A673 (cell line): ENCODE measurements at regions not wholly inside any gene's neighbourhood (a gene's known extent, or its start where the extent isn't known, plus 50 kb on each side); places are given as distances from the start of the nearest gene placed in this dataset.

Experiments used
- BruUV-seq: library from RNA; stranded (reverse); fragments of 400-500 nt; replicated peaks from 2 replicates; lab custom pipeline; 2021; lab: Mats Ljungman, UMichigan
- CTCF ChIA-PET: fragments of 300-600 bp; sonication (Branson Sonifier 250); formaldehyde crosslinking; loops from one replicate; lab custom pipeline; 2022; ENCODE audit warnings: antibody characterized with exemption; lab: Charles Lee
- POLR2A ChIA-PET: fragments of 300-600 bp; sonication (Branson Sonifier 250); formaldehyde crosslinking; loops from one replicate; lab custom pipeline; 2022; ENCODE audit warnings: antibody characterized with exemption; ENCODE audit not compliant: low non-redundant PET; lab: Charles Lee
- DNase-seq: peaks from one replicate; pipeline ENCODE4 v3.0.0-alpha.2; 2015; ENCODE audit warnings: low spot score
- H3K27ac ChIP-seq: fragments of 200-600 bp; sonication (generic); 2 replicates; pipeline ENCODE4 v1.5.1; 2016; ENCODE audit warnings: mixed run types, low read depth, mild to moderate bottlenecking, mixed read lengths, antibody characterized with exemption, low read length; ENCODE audit not compliant: poor library complexity, severe bottlenecking
- H3K27me3 ChIP-seq: fragments of 200-600 bp; sonication (generic); replicated peaks from 2 replicates; pipeline ENCODE4 v1.6.1; 2017; ENCODE audit warnings: mixed run types, low read depth, mild to moderate bottlenecking, mixed read lengths, antibody characterized with exemption, low read length; ENCODE audit not compliant: insufficient read depth, poor library complexity
- H3K36me3 ChIP-seq: fragments of 200-600 bp; sonication (generic); 2 replicates; pipeline ENCODE4 v1.6.1; 2016; ENCODE audit warnings: mixed run types, mild to moderate bottlenecking, mixed read lengths, antibody characterized with exemption, low read length; ENCODE audit not compliant: insufficient read depth, poor library complexity, severe bottlenecking
- H3K4me1 ChIP-seq: fragments of 200-600 bp; sonication (generic); 2 replicates; pipeline ENCODE4 v1.6.1; 2017; ENCODE audit warnings: mixed run types, mild to moderate bottlenecking, mixed read lengths, antibody characterized with exemption, low read length; ENCODE audit not compliant: insufficient read depth, poor library complexity, severe bottlenecking
- H3K4me3 ChIP-seq: fragments of 200-600 bp; sonication (generic); 2 replicates; pipeline ENCODE4 v1.5.1; 2016; ENCODE audit warnings: low read depth, mixed run types, mild to moderate bottlenecking, mixed read lengths, low read length; ENCODE audit not compliant: poor library complexity, severe bottlenecking
- H3K9me3 ChIP-seq: fragments of 200-600 bp; sonication (generic); 2 replicates; pipeline ENCODE4 v1.6.1; 2016; ENCODE audit warnings: mixed run types, low read depth, mild to moderate bottlenecking, mixed read lengths, antibody characterized with exemption, low read length; ENCODE audit not compliant: poor library complexity, severe bottlenecking
- EZH2 ChIP-seq: fragments of 200-600 bp; sonication (generic); IDR thresholded peaks from 2 replicates; pipeline ENCODE4 v1.6.1; 2017; ENCODE audit warnings: borderline replicate concordance, low read depth, mild to moderate bottlenecking, mixed read lengths, antibody characterized with exemption, low read length; ENCODE audit not compliant: poor library complexity, severe bottlenecking
- intact Hi-C: fragments of 100-400 bp; cut with micrococcal nuclease; formaldehyde crosslinking; loops from one replicate; pipeline ENCODE4 v1.10.0; 2022; ENCODE audit not compliant: unreplicated experiment
- TF ChIP-seq, protein P1 (sequence below): fragments of 300-800, 200-600 bp; sonication (generic); conservative IDR thresholded peaks from 2 replicates; pipeline ENCODE4 v1.5.1; 2017; ENCODE audit warnings: low read depth, mild to moderate bottlenecking, antibody characterized with exemption, low read length, moderate library complexity, mixed read lengths

DNA sequence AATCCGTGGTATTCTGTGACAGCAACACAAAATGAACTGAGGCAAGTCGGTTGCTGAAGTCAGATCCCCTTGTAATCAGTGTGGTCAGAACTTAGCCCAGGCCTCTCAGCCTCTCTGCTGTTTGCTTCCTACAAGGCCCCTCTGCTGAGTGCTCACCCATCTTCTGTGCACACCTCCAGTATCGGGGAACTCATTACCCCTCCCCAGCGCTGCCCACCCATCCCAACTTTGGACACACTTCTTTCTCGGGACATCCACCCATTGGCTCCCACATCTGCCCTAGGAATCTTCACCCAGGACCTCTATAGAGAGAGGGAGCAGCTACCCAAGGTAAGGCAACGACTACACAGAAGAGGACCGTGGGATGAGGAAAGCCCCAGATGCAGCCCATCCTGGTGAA is 217.5 kb downstream of the MATN1 start:
- CTCF ChIA-PET = no interaction called here
- Histone ChIP-seq H3K27me3 (no peaks in the 10 kb centered on the region), H3K4me1 (peaks cover 7% of the 10 kb centered on the region), H3K27ac (no peak overlapping the region), H3K36me3 (no peaks in the 10 kb centered on the region), H3K9me3 (no peaks in the 10 kb centered on the region), H3K4me3 (no peak overlapping the region)
- no peak for DNase-seq
- no peak for TF ChIP-seq EZH2
- TF ChIP-seq, protein P1, sequence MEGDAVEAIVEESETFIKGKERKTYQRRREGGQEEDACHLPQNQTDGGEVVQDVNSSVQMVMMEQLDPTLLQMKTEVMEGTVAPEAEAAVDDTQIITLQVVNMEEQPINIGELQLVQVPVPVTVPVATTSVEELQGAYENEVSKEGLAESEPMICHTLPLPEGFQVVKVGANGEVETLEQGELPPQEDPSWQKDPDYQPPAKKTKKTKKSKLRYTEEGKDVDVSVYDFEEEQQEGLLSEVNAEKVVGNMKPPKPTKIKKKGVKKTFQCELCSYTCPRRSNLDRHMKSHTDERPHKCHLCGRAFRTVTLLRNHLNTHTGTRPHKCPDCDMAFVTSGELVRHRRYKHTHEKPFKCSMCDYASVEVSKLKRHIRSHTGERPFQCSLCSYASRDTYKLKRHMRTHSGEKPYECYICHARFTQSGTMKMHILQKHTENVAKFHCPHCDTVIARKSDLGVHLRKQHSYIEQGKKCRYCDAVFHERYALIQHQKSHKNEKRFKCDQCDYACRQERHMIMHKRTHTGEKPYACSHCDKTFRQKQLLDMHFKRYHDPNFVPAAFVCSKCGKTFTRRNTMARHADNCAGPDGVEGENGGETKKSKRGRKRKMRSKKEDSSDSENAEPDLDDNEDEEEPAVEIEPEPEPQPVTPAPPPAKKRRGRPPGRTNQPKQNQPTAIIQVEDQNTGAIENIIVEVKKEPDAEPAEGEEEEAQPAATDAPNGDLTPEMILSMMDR = no peak
- no TSS peak for BruUV-seq
- intact Hi-C loops = no loop called here
- POLR2A ChIA-PET = no interaction called here

DNA sequence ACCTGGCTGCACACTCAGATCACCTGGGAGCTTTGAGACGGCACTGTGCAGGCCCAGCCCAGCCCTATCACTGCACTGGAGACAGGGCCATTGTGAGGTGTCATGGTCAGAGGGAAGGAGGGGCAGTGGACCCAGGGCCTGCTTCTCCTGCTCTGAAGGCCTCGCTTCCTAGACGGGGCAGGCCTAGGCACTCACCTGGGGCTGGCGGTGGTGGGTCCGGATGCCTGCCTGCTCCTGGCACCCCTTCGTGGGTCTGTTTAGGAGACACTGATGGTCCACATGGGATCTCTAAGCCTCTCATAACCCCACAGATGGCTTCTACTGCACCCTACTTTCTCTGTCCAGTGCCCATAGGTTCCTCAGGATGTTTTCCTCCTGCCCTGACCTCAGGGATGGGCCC is 230.9 kb downstream of the MATN1 start:
- intact Hi-C loops = no loop called here
- no TSS peak for BruUV-seq

DNA sequence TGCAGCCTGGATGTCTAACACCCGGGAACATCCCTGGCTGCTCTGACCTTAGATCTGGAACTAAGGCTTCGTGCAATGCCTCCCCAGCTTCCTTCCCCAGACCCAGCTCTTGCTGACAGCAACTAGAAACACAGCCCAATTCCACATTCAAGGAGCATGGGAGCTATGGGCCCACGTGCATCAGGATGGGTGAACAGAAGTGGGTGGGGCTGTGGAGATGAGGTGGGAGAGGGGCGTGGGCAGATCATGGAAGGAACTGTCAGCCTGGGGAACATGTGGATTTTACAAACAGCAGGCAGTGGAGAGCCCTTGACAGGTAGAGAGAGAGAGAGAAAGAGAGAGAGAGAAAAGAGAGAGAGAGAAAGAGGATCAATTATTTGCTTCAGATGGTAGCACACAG is 231.6 kb downstream of the MATN1 start:
- Histone ChIP-seq H3K27ac (no peak overlapping the region), H3K27me3 (no peaks in the 10 kb centered on the region), H3K36me3 (no peaks in the 10 kb centered on the region), H3K9me3 (no peaks in the 10 kb centered on the region), H3K4me3 (no peak overlapping the region), H3K4me1 (no peaks in the 10 kb centered on the region)
- no TSS peak for BruUV-seq
- TF ChIP-seq EZH2 = no peak
- TF ChIP-seq, protein P1 = no peak
- ChIA-PET CTCF (no interaction called here), POLR2A (no interaction called here)
- no peak for DNase-seq
- intact Hi-C loops = no loop called here

More for the DNA sequence above, 230.9 kb downstream of the MATN1 start:
- no peaks in the 10 kb centered on the region for H3K4me1 ChIP-seq
- H3K9me3 ChIP-seq = no peaks in the 10 kb centered on the region
- H3K27me3 ChIP-seq = no peaks in the 10 kb centered on the region
- TF ChIP-seq, protein P1 = no peak
- no peak for TF ChIP-seq EZH2
- no peak overlapping the region for H3K4me3 ChIP-seq
- H3K27ac ChIP-seq = no peak overlapping the region
- CTCF ChIA-PET = no interaction called here
- no peak for DNase-seq
- POLR2A ChIA-PET = no interaction called here
- no peaks in the 10 kb centered on the region for H3K36me3 ChIP-seq
